Thyroid gland (tissue), 4 donors: ENCODE measurements at regions not wholly inside any gene's neighbourhood (a gene's known extent, or its start where the extent isn't known, plus 50 kb on each side); places are given as distances from the start of the nearest gene placed in this dataset.

Experiments
- DNase-seq, 2 donors: peaks; one replicate each; pipeline ENCODE4 v3.0.0-alpha.2; 2019
- H3K27ac ChIP-seq, 3 donors: fragments of 200-600 bp; sonication (generic); 1 replicate in 2 of 3; 2 replicates in 1 of 3; pipeline ENCODE4 v1.5.1; 2016 to 2019; ENCODE audit warnings: mild to moderate bottlenecking in 1 of 3, moderate library complexity in 1 of 3
- H3K27me3 ChIP-seq: fragments of 200-600 bp; sonication (generic); one replicate; pipeline ENCODE4 v1.5.1; 2019
- H3K36me3 ChIP-seq, 2 donors: fragments of 200-600 bp; sonication (generic); one replicate each; pipeline ENCODE4 v1.5.1; 2016 to 2019
- H3K4me1 ChIP-seq, 2 donors: fragments of 200-600 bp; sonication (generic); one replicate each; pipeline ENCODE4 v1.5.1; 2017 to 2019
- H3K4me3 ChIP-seq, 3 donors: fragments of 200-600 bp; sonication (generic); replicated peaks in 1 of 3; 1 replicate in 2 of 3; 2 replicates in 1 of 3; pipeline ENCODE4 v1.5.1; 2016; ENCODE audit warnings: mild to moderate bottlenecking in 1 of 3
- H3K9me3 ChIP-seq: fragments of 200-600 bp; sonication (generic); one replicate; pipeline ENCODE4 v1.5.1; 2017
- CTCF ChIP-seq, 6 experiments: fragments of 200-600 bp in 3 of 6; fragments of 450-650 bp in 3 of 6; sonication (generic) in 3 of 6; IDR thresholded peaks; one replicate each; pipeline ENCODE4 v1.5.1; 2016 to 2019; ENCODE audit warnings: antibody characterized with exemption in 6 of 6, mild to moderate bottlenecking in 2 of 6, inconsistent platforms in 1 of 6, moderate library complexity in 1 of 6
- POLR2A ChIP-seq, 2 donors: fragments of 450-650 bp; IDR thresholded peaks; one replicate each; pipeline ENCODE4 v1.6.1; 2017; ENCODE audit warnings: antibody characterized with exemption in 2 of 2, mild to moderate bottlenecking in 2 of 2, moderate library complexity in 1 of 2
- WGBS, 2 donors: methylation state at CpG; one replicate each; pipeline ENCODE4 v1.1.5; 2017; 5-methylcytosine and 5-hydroxymethylcytosine counted together
- intact Hi-C: fragments of 100-400 bp; cut with DNase I; formaldehyde crosslinking; loops from one replicate; pipeline ENCODE4 v1.15.1; 2023

- peak overlapping the region in 2 of 3 donors; percentile 44 to 65 for H3K27ac ChIP-seq
- whole genome bisulfite sequencing, 2 donors, result 63 to 79% methylated on average over 10 to 11 of the region's 11 CpGs
- DNase-seq, result peak; percentile 50 to 53
Measured at GRCh38 chr1:234899041-234899729, 229.5 kb downstream of the TOMM20 start.

GRCh38 chr1:234898455-234899033 is 230.1 kb downstream of the TOMM20 start:
- TF ChIP-seq CTCF (IDR thresholded peaks at IDR 0.05), result no peak
- TF ChIP-seq POLR2A (IDR thresholded peaks at IDR 0.05), result no peak
- Histone ChIP-seq H3K9me3 (no peaks in the 10 kb centered on the region), H3K36me3 (no peaks in the 10 kb centered on the region), H3K4me1 (peaks cover 10 to 30% of the 10 kb centered on the region in 2 donors), H3K4me3 (no peak overlapping the region), H3K27me3 (no peaks in the 10 kb centered on the region), H3K27ac (peak overlapping the region in 2 of 3 donors; percentile 44 to 65)
- WGBS, 2 donors, result 79 to 83% methylated on average over 6 to 9 of the region's 9 CpGs
- intact Hi-C loops, result no loop called here
- DNase-seq, result no peak

More at GRCh38 chr1:234899041-234899729, 229.5 kb downstream of the TOMM20 start:
- Histone ChIP-seq H3K9me3 (no peaks in the 10 kb centered on the region), H3K27me3 (no peaks in the 10 kb centered on the region), H3K4me3 (no peak overlapping the region), H3K4me1 (peaks cover 10 to 25% of the 10 kb centered on the region in 2 donors), H3K36me3 (no peaks in the 10 kb centered on the region)
- TF ChIP-seq POLR2A (IDR thresholded peaks at IDR 0.05), result no peak
- TF ChIP-seq CTCF (IDR thresholded peaks at IDR 0.05), result no peak
- intact Hi-C loops, result no loop called here

GRCh38 chr1:234897754-234898454 is 230.7 kb downstream of the TOMM20 start:
- WGBS, 2 donors, result 88 to 91% methylated on average over 6 to 9 of the region's 10 CpGs
- H3K9me3 ChIP-seq, result no peaks in the 10 kb centered on the region
- intact Hi-C loops, result no loop called here
- no peak overlapping the region for H3K27ac ChIP-seq
- no peak for DNase-seq
- H3K36me3 ChIP-seq, result no peaks in the 10 kb centered on the region
- no peak overlapping the region for H3K4me3 ChIP-seq
- TF ChIP-seq POLR2A (IDR thresholded peaks at IDR 0.05), result no peak
- no peak for TF ChIP-seq CTCF (IDR thresholded peaks at IDR 0.05)
- peaks cover 10 to 31% of the 10 kb centered on the region in 2 donors for H3K4me1 ChIP-seq
- no peaks in the 10 kb centered on the region for H3K27me3 ChIP-seq

- no peak overlapping the region for H3K27ac ChIP-seq
- intact Hi-C loops, result no loop called here
Measured at GRCh38 chr1:234897390-234897749, 231.3 kb downstream of the TOMM20 start.

More at GRCh38 chr1:234897390-234897749, 231.3 kb downstream of the TOMM20 start:
- DNase-seq, result no peak
- H3K4me3 ChIP-seq, result no peak overlapping the region
- WGBS, 2 donors, result 56 to 79% methylated on average over 4 of the region's 4 CpGs
- no peaks in the 10 kb centered on the region for H3K36me3 ChIP-seq
- no peaks in the 10 kb centered on the region for H3K9me3 ChIP-seq
- no peak for TF ChIP-seq CTCF (IDR thresholded peaks at IDR 0.05)
- TF ChIP-seq POLR2A (IDR thresholded peaks at IDR 0.05), result no peak
- no peaks in the 10 kb centered on the region for H3K27me3 ChIP-seq
- peaks cover 10 to 31% of the 10 kb centered on the region in 2 donors for H3K4me1 ChIP-seq
